ENCODE measurements at regions not wholly inside any gene's neighbourhood (a gene's known extent, or its start where the extent isn't known, plus 50 kb on each side); places are given as distances from the start of the nearest gene placed in this dataset.

- no peak for TF ChIP-seq CTCF (conservative IDR thresholded peaks at IDR 0.05; ENCODE audit: low read depth, low read length)
- DNase-seq (ENCODE audit: low read depth): no peak
- H3K4me3 ChIP-seq (ENCODE audit: low read depth, low read length): no peak overlapping the region
Measured at GRCh38 chr6:95846652-95847051, 169.1 kb upstream of the FUT9 start.

- no peak for DNase-seq (ENCODE audit: low read depth)
- TF ChIP-seq CTCF (conservative IDR thresholded peaks at IDR 0.05; ENCODE audit: low read depth, low read length): no peak
- H3K4me3 ChIP-seq (ENCODE audit: low read depth, low read length): no peak overlapping the region
Measured at GRCh38 chr6:95847061-95847460, 168.7 kb upstream of the FUT9 start.

GRCh38 chr6:95848717-95849116 is 167.1 kb upstream of the FUT9 start:
- H3K4me3 ChIP-seq (ENCODE audit: low read depth, low read length): no peak overlapping the region
- no peak for DNase-seq (ENCODE audit: low read depth)
- TF ChIP-seq CTCF (conservative IDR thresholded peaks at IDR 0.05; ENCODE audit: low read depth, low read length): no peak

GRCh38 chr6:95856876-95857364 is 158.9 kb upstream of the FUT9 start:
- no peak for TF ChIP-seq CTCF (conservative IDR thresholded peaks at IDR 0.05; ENCODE audit: low read depth, low read length)
- DNase-seq (ENCODE audit: low read depth): no peak
- H3K4me3 ChIP-seq (ENCODE audit: low read depth, low read length): no peak overlapping the region

GRCh38 chr6:95865857-95866256 is 149.9 kb upstream of the FUT9 start:
- no peak overlapping the region for H3K4me3 ChIP-seq (ENCODE audit: low read depth, low read length)
- DNase-seq (ENCODE audit: low read depth): no peak
- TF ChIP-seq CTCF (conservative IDR thresholded peaks at IDR 0.05; ENCODE audit: low read depth, low read length): no peak

- DNase-seq (ENCODE audit: low read depth): no peak
- H3K4me3 ChIP-seq (ENCODE audit: low read depth, low read length): no peak overlapping the region
- peak; percentile 64 for TF ChIP-seq CTCF (conservative IDR thresholded peaks at IDR 0.05; ENCODE audit: low read depth, low read length)
Measured at GRCh38 chr6:95866732-95867131, 149.0 kb upstream of the FUT9 start.

- no peak overlapping the region for H3K4me3 ChIP-seq (ENCODE audit: low read depth, low read length)
- no peak for TF ChIP-seq CTCF (conservative IDR thresholded peaks at IDR 0.05; ENCODE audit: low read depth, low read length)
- no peak for DNase-seq (ENCODE audit: low read depth)
Measured at GRCh38 chr6:95867205-95867604, 148.6 kb upstream of the FUT9 start.
